GM19455 (cell line): ENCODE measurements at regions not wholly inside any gene's neighbourhood (a gene's known extent, or its start where the extent isn't known, plus 50 kb on each side); places are given as distances from the start of the nearest gene placed in this dataset.
"Not testable (repeated sequence)": the region's sequence is repeated elsewhere in the genome, so short reads cannot be mapped to it uniquely, and the experiment has no call there.

Experiments
- ATAC-seq: cut with Tn5 transposase; IDR thresholded peaks from one replicate; pipeline ENCODE4 v1.9.1; 2021; ENCODE audit not compliant: unreplicated experiment

DNA sequence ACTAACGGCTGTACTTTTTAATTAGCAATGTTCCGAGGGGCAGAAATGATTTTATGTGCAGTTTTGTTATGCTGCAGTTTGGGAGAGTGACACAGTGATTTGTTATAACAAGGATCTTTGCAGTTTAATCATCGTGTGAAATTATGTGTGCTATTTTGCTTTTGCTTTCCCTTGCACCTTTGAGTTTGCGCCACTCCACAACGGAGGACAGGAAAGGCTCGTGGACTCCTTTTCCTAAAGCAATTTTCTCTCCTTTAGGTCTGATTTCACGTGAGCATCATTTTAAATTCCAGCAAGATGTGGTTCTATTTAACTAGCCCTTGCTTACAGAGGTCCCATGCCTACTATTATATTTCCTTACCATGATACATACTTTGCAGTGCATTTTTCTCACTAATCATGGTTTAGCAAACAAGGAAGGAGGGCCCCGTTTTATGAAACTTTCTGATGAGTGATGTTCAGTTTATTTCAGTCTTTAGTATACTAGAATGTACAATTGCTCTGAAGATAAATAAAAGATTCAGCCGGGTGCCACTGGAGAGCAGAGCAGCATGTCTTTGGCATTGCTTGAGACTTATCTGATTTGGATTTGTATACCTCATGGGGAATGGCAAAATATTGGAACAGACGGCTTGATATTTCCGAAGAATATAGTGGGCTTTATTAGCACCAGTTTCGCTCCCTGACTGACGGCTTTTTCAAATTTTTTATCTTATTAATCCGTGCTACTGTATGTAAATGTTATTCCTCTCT, 528.2 kb upstream of the FANCL start:
- ATAC-seq, result no peak

DNA sequence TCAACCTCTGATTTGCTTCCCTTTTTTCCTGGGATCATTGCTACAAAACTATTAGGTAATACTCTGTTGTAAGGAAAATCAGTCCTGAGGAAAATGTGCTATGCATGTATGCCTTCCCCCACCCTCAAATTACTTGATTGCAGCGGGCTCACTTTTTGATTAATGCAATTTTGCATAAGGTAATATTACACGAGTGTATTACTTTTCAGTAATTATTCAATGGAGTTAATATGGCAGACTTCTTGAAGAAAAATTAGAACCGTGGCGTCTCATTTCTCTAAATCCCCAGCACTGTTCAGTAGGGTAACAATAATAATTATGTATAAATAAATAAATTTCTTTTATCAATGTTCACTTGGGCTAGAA, 527.6 kb upstream of the FANCL start:
- ATAC-seq, result no peak

DNA sequence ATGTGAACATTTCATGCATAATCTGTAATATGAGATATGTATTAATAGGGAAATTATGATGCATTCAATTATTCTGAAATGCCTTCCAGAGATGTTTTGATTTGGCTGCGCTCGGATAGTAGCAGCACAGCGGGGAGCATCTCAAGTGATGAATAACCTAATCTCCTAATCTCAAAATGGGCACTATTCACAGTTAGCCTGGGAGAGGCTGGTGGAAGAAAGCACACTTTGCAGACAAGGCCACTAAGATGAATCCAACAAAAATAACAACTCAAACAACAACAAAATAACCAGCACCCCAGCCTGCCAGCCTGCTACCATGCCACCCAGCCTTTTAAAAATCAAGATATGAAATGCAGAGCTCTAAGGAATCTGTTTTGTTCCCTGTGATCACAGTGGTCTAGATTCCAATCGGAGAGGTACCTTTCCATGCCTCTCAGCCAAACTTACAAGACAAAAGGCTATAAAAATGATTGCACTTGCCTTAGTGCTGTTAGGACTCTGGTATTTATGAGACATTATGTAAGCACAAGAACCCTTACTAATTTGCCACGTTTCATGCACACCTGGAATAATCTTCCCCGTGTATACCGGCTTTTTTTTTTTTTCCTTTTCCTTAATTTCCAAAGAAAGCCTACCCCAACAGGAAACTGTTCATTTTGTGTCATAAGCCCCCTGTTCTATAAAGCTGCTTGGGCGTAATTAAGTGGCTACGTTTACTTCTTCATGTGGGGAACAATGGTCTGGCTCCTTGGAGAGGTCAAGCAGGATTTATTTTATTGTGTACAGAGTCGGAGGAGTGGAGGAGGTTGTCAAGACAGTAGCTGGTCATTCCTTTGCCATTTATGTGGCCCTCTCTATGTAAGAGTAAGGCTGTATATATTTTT, 526.9 kb upstream of the FANCL start:
- ATAC-seq, result no peak

DNA sequence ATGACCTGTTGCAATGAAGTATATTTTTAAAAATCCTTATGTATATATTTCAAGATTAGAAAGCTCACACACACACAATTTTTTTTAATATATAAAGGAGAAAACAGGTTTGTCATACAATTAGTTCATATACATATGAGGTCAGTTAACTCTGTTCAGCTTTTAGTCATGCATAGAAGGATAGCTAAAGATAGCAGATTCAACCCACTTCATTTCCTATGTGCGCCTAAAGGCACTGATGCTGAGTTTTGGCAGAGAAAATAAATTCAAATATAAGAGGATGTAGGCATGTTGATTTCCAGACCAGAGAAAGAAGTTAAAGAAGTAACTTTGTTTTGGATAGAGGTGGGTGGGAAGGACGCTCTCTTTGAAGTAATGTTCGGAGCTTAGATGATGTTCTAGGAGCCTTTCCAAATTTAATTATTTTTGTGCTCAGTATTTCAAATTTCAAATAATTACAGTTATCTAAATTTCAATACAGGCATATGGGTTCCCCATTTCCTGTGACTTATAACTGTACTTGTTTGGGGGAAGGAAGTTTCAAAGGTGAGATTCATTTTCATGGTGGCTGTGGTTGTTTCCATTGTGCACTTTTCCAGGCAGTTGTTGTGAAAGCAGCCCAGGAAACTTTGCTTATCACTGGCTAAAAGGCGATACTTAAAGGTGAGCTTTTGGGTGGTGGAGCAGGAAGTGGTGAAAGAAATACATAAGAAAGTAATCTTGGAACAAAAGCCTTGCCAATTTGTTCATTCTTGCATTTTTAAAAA, 523.4 kb upstream of the FANCL start:
- no peak for ATAC-seq

DNA sequence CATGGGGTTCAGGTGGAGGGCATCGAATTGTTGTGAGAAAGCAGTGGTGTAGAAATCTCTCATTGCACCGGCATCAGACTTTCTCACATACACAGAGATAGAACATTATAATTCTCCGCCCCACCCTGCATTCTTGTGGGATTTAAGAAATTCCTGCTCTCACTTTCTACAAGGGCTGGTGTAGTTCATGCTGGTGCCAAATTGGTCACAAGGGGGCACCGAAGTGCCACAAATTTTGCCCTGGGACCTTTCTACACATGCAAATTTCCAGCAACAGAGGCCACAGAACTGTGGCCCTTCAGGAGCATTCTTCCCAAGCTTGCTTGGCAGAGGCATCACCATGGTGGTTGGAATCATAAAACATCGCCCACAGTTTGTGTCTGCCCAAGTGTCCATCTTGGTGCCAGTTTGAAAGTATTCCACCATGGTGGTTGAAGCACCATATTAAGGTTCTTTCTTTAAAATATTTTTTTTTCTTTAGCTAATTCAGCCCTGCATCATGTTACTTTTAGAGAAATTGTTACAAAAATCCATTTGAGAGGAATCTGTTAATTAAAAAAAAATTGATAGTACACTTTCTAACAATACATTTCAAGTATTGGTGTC, 521.2 kb upstream of the FANCL start:
- ATAC-seq, result no peak

DNA sequence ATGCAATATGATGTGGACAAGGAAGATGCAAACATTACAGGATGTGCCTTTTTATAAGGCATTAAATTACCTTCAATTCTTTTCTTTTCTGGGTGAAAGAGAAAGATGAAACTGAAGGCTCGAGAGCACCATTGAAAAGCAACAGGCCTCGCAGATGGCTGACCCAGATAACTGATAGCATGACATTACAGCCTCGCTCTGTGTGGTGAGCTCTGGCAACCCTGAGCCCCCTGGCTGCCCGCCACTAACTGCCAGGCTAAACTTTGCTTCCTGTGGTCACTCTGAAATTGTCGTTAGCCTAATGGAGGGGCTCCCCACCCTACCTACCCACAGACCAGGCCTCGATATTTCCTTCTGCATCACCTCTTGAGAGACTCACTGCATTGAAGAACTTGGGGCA, 516.8 kb upstream of the FANCL start:
- ATAC-seq, result no peak

DNA sequence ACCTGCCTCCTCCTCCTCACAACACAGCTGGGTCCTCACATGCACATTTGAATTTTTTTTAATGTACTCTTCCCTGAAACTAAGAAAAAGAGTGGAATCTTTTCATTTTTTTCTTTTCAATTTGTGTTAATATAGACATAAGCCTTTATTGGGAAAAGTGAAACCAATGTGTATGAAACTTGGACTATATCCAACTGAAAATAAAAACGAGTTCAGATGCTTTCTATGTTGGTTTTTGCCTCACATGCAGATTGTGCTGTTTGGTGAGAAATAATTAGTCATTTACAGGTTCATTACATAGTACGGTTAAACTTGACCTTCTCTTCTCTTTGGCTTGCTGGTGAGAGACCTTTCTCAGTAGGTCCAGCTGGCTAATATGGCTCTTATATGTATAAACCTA, 515.2 kb upstream of the FANCL start:
- no peak for ATAC-seq

DNA sequence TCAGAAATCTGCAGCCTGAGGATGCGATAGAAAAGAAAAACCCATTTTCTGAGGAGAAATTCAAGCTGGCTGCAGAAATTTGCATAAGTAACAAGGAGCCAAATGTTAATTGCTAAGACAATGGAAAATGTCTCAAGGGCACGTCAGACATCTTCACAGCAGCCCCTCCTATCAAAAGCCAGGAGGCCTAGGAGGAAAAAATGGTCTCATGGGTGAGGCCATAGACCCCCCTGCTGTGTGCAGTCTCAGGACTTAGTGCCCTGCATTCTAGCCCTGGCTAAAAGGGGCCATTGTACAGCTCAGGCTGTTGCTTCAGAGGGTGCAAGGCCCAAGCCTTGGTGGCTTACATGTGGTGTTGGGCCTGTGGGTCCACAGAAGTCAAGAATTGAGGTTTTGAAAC, 511.4 kb upstream of the FANCL start:
- ATAC-seq, result not testable (repeated sequence)

DNA sequence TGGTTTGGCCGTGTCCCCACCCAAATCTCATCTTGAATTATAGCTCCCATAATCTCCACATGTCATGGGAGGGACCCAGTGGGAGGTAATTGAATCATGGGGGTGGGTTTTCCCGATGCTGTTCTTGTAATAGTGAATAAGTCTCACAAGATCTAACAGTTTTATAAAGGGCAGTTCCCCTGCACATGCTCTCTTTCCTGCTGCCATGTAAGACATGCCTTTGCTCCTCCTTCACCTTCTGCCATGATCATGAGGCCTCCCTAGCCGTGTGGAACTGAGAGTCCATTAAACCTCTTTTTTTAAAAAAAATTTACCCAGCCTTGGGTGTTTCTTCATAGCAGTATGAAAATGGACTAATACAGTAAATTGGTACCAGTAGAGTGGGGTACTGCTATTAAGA, 510.6 kb upstream of the FANCL start:
- ATAC-seq, result not testable (repeated sequence)

DNA sequence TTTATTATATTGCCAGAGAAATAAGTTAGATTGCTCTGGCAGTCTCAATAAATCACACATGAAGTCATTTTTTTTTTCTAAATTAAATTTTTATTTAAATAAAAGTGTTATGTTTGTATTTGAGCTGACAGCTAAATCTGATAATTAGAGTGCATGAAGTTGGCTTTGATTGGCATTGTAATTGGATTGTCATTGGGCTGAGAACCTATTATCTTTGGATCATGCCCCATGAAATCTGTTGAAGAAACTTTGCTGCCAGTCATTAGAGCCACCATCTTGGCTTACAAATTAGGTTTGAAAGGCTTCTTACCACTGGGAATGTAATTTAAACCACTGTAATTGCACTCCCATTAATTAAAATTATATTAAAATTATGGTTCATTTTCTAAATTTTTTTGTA, 507.9 kb upstream of the FANCL start:
- no peak for ATAC-seq

DNA sequence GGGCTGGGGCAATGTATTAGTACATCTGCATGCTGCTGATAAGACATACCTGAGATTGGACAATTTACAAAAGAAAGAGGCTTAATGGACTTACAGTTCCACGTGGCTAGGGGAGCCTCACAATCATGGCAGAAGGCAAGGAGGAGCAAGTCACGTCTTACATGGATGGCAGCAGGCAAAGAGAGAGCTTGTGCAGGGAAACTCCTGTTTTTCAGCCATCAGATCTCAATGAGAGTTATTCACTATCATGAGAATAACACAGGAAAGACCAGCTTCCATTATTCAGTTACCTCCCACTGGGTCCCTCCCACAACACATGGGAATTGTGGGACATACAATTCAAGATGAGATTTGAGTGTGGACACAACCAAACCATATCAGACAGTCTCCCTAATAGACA, 504.2 kb upstream of the FANCL start:
- not testable (repeated sequence) for ATAC-seq

DNA sequence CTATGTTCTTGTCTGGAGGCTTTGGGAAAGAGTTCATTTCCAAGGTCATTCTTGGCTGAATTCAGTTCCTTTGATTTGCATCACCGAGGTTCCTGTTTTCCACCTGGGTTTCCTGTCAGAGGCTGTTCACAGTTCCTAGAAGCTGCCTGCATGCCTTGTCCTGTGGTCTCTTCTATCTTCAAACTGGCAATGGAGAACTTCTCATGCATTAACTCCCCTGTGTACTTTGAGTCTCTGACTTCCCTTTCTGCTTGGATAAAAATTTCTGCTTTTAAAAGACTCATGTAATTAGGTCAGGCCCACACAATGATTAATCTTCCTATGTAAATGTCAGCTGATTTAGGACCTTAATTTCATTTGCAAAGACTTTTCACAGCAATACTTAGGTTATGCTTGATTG, 499.3 kb upstream of the FANCL start:
- no peak for ATAC-seq

DNA sequence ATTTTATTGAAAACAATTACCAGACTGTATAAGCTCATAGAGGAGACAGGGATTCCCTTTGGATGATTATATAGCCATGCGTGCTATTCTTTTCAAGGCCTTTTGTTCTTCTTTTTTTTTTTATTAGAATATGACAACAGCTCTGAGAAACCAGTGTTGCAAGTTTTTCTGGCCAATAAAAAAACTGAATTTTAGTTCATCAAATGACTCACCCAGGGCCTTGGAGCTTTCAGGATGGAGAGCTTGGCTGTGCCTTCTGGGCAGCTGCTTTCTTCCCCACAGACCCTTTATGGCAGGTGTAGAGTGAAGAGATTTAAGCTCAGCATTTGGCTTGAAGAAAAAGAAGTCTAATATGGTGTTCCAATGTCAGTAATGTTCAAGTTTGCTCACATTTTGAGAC, 497.9 kb upstream of the FANCL start:
- ATAC-seq, result no peak

DNA sequence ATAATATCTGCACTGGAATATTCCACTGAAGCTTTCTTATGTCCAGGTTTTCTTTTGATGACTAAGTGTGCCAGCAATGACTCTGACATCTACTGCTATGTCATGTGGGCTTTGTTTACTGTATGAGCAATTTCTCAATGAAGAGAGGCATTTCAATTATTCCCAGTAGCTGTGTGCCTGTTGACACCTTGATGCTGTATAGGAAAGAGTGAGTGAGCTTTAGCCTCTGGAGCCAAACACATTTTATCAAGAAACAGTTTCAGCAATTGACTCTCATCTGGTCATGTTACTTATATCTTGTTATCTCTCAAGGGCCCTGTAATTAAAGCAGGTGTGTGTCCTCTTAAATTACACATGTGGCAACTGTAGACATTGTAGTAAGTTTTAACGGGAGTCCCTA, 493.2 kb upstream of the FANCL start:
- ATAC-seq, result no peak

DNA sequence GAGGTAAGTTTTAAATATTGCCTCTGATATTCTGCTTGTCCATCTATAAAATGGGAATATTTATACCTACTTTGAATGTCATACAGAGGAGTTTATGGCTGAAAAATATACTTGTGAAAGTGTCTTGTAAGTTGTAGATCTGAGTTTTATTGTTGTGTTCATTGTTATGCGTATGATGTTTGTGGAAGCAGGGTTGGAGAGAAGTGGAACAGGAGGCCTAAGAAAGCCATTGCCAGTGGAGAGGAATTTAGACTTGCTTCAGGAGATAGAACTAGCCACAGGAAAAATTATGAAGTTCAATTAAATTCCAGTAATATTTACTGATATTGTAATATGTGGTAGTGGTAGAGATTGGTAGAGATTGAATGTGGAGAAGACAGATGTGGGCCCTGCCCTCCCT, 491.9 kb upstream of the FANCL start:
- no peak for ATAC-seq

DNA sequence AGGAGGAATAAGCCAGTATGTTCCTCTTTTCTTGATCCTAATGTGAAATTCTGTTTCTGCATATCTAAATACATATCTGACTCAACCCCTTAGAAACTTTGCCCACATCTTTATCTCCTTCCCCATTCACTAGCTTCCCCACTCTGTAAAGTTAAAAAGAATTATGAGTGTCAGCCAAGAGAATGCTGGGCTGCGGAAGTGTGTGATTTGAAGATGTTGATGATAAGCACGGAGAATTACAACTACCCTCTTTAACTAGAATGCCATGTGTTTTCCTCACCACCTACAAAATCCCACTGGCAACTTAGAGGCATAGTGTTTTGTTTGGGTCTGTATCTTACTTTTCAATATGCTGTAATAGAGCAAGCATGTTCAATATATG, 490.4 kb upstream of the FANCL start:
- no peak for ATAC-seq

DNA sequence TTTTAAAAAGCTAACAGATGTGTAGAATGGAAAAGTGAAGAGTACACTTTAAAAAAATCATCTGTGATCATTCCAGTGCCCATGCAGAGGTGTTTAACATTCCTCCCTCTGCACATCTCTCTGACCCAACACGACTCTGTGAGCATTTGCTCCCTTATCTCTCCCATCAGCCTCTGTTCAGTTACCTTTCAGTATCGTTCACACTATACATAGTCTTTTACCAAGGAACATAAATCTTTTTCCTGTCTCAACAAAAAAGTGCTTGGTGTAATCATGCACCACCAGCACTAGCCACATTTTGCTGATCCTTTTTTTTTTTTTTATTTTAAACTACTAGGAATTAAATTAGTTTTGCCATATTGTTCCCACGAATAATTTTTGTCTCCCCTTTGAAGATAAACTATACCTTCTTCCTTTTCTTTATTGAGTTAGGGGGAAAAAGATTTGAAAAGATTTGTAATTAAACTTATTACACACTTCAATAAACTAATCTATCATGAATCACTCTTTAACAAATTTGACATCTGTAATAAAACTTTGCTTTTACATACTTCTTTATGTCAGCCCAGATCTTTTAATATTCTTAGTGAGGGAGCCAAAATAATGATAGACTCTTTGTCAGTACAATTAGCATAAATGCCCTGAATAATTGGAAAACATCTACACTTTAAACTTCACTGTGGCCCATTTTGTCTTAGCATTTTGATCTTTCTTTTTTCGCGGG, 489.8 kb upstream of the FANCL start:
- ATAC-seq, result no peak

DNA sequence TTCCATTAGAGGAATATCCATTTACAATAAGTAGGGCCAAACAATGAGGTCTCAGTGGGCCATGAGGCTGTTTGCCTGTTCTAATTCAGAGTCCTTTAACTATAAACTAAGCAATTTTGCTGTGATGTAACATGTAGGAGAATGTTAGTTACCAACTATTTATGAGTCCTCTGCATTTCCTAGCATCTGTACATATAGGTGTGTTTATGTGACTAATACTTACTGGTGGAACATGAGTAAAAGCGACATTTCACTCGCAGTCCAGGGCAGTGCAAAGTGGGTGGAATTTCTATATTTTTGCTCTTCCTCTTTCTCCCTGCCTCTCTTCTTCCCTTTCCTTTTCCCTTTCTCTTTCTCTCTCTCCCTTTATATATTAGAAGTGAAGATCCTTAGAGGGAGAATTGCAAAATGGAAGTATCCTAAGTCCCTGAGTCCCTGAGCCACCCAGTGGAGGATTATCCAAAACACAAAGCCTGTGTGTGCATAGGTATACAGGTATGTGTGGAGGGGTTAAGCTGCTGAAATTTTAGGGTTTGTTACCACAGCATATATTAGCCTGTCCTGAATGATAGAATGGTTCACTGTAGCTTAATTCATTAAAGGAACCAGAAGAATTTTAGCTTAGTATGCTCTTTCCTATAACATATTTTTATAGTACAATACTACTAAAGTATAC, 487.0 kb upstream of the FANCL start:
- ATAC-seq, result no peak

DNA sequence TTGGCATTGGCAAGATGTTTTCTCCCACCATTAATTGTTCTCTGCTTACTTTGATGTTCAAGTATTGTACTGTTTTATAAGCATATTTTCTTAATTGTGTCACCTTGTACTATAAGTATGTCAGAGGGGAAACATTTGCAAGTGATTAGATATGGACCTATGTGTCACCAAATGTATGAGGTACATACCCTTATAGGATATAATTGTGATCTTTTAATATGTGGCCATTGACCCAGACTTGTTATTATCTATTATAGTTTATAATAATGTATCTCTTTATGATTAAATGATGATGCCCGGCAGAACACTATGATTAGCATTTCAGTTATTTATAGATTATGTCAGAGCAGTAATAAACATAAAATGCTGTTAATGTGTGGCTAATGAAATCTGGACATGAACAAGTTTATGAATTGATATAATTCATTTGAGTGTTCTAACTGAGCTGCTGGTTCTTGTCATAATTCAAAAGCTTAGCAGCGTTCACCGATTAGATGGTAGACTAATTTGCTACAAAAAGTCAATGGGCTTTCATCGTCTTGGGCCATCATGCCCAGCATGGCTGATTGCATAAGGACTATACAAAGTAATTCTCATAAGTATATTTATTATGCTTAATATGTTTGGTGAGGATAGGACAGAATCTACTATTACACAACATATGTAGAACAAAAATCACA, 480.9 kb upstream of the FANCL start:
- ATAC-seq, result no peak
